ENCODE measurements at regions not wholly inside any gene's neighbourhood (a gene's known extent, or its start where the extent isn't known, plus 50 kb on each side); places are given as distances from the start of the nearest gene placed in this dataset.

GRCh38 chr4:74878323-74878722, 54.6 kb upstream of the PARM1 start:
- no peak overlapping the region for H3K27ac ChIP-seq
- no peak for TF ChIP-seq CTCF (IDR thresholded peaks at IDR 0.05)
- TF ChIP-seq ZFX (IDR thresholded peaks at IDR 0.05; ENCODE audit: borderline replicate concordance), result no peak

GRCh38 chr4:74875451-74875850, 57.5 kb upstream of the PARM1 start:
- TF ChIP-seq CTCF (IDR thresholded peaks at IDR 0.05) (no peak), ZFX (IDR thresholded peaks at IDR 0.05; ENCODE audit: borderline replicate concordance) (no peak)
- H3K27ac ChIP-seq, result no peak overlapping the region

GRCh38 chr4:74874753-74875367, 58.1 kb upstream of the PARM1 start:
- TF ChIP-seq CTCF (IDR thresholded peaks at IDR 0.05), result peak; percentile 95
- TF ChIP-seq ZFX (IDR thresholded peaks at IDR 0.05; ENCODE audit: borderline replicate concordance), result no peak
- H3K27ac ChIP-seq, result no peak overlapping the region

- H3K27ac ChIP-seq, result no peak overlapping the region
- no peak for TF ChIP-seq CTCF (IDR thresholded peaks at IDR 0.05)
- TF ChIP-seq ZFX (IDR thresholded peaks at IDR 0.05; ENCODE audit: borderline replicate concordance), result no peak
Measured at GRCh38 chr4:74873545-74874301, 59.2 kb upstream of the PARM1 start.

- TF ChIP-seq CTCF (IDR thresholded peaks at IDR 0.05) (no peak), ZFX (IDR thresholded peaks at IDR 0.05; ENCODE audit: borderline replicate concordance) (no peak)
- no peak overlapping the region for H3K27ac ChIP-seq
Measured at GRCh38 chr4:74858921-74859562, 64.7 kb upstream of the BTC start.

GRCh38 chr4:74855879-74856278, 61.6 kb upstream of the BTC start:
- TF ChIP-seq ZFX (IDR thresholded peaks at IDR 0.05; ENCODE audit: borderline replicate concordance) (no peak), CTCF (IDR thresholded peaks at IDR 0.05) (no peak)
- no peak overlapping the region for H3K27ac ChIP-seq

- no peak overlapping the region for H3K27ac ChIP-seq
- TF ChIP-seq ZFX (IDR thresholded peaks at IDR 0.05; ENCODE audit: borderline replicate concordance), result no peak
- TF ChIP-seq CTCF (IDR thresholded peaks at IDR 0.05), result no peak
Measured at GRCh38 chr4:74848774-74849173, 54.5 kb upstream of the BTC start.

Measured in 22Rv1 (cell line).